Midbrain (tissue), 1 donor: ENCODE measurements at regions not wholly inside any gene's neighbourhood (a gene's known extent, or its start where the extent isn't known, plus 50 kb on each side); places are given as distances from the start of the nearest gene placed in this dataset.

ENCODE experiments used
- DNase-seq: peaks from one replicate; lab custom pipeline; 2025; lab: John Stamatoyannopoulos, UW

- DNase-seq = no peak
Observed at GRCh38 chr2:12589802-12590320, 126.9 kb upstream of the TRIB2 start.

- DNase-seq = no peak
Observed at GRCh38 chr2:12592296-12592695, 124.4 kb upstream of the TRIB2 start.

- DNase-seq = no peak
Observed at GRCh38 chr2:12594590-12594989, 122.1 kb upstream of the TRIB2 start.

- no peak for DNase-seq
Observed at GRCh38 chr2:12596771-12597170, 120.0 kb upstream of the TRIB2 start.

- peak; percentile 51 for DNase-seq
Observed at GRCh38 chr2:12597610-12598009, 119.1 kb upstream of the TRIB2 start.

GRCh38 chr2:12602661-12603060, 114.1 kb upstream of the TRIB2 start:
- DNase-seq = no peak

- no peak for DNase-seq
Observed at GRCh38 chr2:12603781-12604295, 112.9 kb upstream of the TRIB2 start.

GRCh38 chr2:12604341-12604740, 112.4 kb upstream of the TRIB2 start:
- no peak for DNase-seq

GRCh38 chr2:12605366-12605765, 111.4 kb upstream of the TRIB2 start:
- no peak for DNase-seq

GRCh38 chr2:12605936-12606335, 110.8 kb upstream of the TRIB2 start:
- DNase-seq = no peak

GRCh38 chr2:12606472-12607000, 110.2 kb upstream of the TRIB2 start:
- DNase-seq = no peak

GRCh38 chr2:12607971-12608370, 108.8 kb upstream of the TRIB2 start:
- DNase-seq = no peak

- DNase-seq = no peak
Observed at GRCh38 chr2:12610314-12610713, 106.4 kb upstream of the TRIB2 start.

GRCh38 chr2:12612168-12612567, 104.6 kb upstream of the TRIB2 start:
- no peak for DNase-seq

GRCh38 chr2:12612671-12613070, 104.1 kb upstream of the TRIB2 start:
- DNase-seq = no peak

GRCh38 chr2:12613137-12613835, 103.5 kb upstream of the TRIB2 start:
- DNase-seq = no peak

- DNase-seq = no peak
Observed at GRCh38 chr2:12615509-12615908, 101.2 kb upstream of the TRIB2 start.

- DNase-seq = no peak
Observed at GRCh38 chr2:12616456-12617156, 100.1 kb upstream of the TRIB2 start.

- no peak for DNase-seq
Observed at GRCh38 chr2:12617366-12617765, 99.4 kb upstream of the TRIB2 start.

GRCh38 chr2:12617853-12618252, 98.9 kb upstream of the TRIB2 start:
- no peak for DNase-seq

- no peak for DNase-seq
Observed at GRCh38 chr2:12618576-12618975, 98.2 kb upstream of the TRIB2 start.

- no peak for DNase-seq
Observed at GRCh38 chr2:12619975-12620374, 96.8 kb upstream of the TRIB2 start.

- DNase-seq = no peak
Observed at GRCh38 chr2:12620759-12621158, 96.0 kb upstream of the TRIB2 start.
